SK-N-SH treated with all-trans-retinoic acid at 6 μM for 48 hours (cell line): ENCODE measurements at regions not wholly inside any gene's neighbourhood (a gene's known extent, or its start where the extent isn't known, plus 50 kb on each side); places are given as distances from the start of the nearest gene placed in this dataset.

Source experiments
- ATAC-seq: fragments of 200-7000 bp; cut with Tn5 transposase; 3 replicates; pipeline ENCODE4 v1.9.1; 2020; ENCODE audit warnings: mild to moderate bottlenecking, moderate library complexity
- ARNTL ChIP-seq: fragments of 450-650 bp; formaldehyde crosslinking; IDR thresholded peaks from 2 replicates; pipeline ENCODE4 v1.5.0; 2020; ENCODE audit warnings: low read depth, mild to moderate bottlenecking, moderate library complexity, borderline replicate concordance
- CSDC2 ChIP-seq: fragments of 250-450 bp; sonication (Bioruptor Pico); IDR thresholded peaks from 2 replicates; pipeline ENCODE4 v1.5.0; 2020; ENCODE audit warnings: mild to moderate bottlenecking, moderate library complexity
- CSRNP3 ChIP-seq: fragments of 250-450 bp; sonication (Bioruptor Pico); IDR thresholded peaks from 2 replicates; pipeline ENCODE4 v1.5.1; 2021; ENCODE audit warnings: mild to moderate bottlenecking, moderate library complexity
- ESRRG ChIP-seq: fragments of 250-450 bp; sonication (Bioruptor Pico); IDR thresholded peaks from 2 replicates; pipeline ENCODE4 v1.6.1; 2021; ENCODE audit warnings: mild to moderate bottlenecking
- GLIS3 ChIP-seq: fragments of 250-450 bp; sonication (Bioruptor Pico); IDR thresholded peaks from 2 replicates; pipeline ENCODE4 v1.5.0; 2020; ENCODE audit warnings: mild to moderate bottlenecking, moderate library complexity
- ISL1 ChIP-seq: fragments of 250-450 bp; sonication (Bioruptor Pico); IDR thresholded peaks from 2 replicates; pipeline ENCODE4 v2.1.2; 2022; ENCODE audit warnings: mild to moderate bottlenecking, moderate library complexity
- OSR1 ChIP-seq: fragments of 250-450 bp; sonication (Bioruptor Pico); IDR thresholded peaks from 2 replicates; pipeline ENCODE4 v1.8.0; 2022; ENCODE audit warnings: moderate library complexity, mild to moderate bottlenecking, inconsistent platforms
- PATZ1 ChIP-seq: fragments of 250-450 bp; sonication (Bioruptor Pico); IDR thresholded peaks from 2 replicates; pipeline ENCODE4 v1.8.0; 2020; ENCODE audit warnings: mild to moderate bottlenecking, moderate library complexity, borderline replicate concordance
- POU6F1 ChIP-seq: fragments of 250-450 bp; sonication (Bioruptor Pico); IDR thresholded peaks from 2 replicates; pipeline ENCODE4 v1.8.0; 2021; ENCODE audit warnings: low read depth, mild to moderate bottlenecking, moderate library complexity, borderline replicate concordance
- PPARA ChIP-seq: fragments of 250-450 bp; sonication (Bioruptor Pico); IDR thresholded peaks from 2 replicates; pipeline ENCODE4 v1.5.0; 2020; ENCODE audit warnings: mild to moderate bottlenecking, borderline replicate concordance
- RARB ChIP-seq: fragments of 250-450 bp; sonication (Bioruptor Pico); IDR thresholded peaks from 2 replicates; pipeline ENCODE4 v1.8.0; 2021; ENCODE audit warnings: mild to moderate bottlenecking, moderate library complexity
- SNAI2 ChIP-seq: fragments of 250-450 bp; sonication (Bioruptor Pico); IDR thresholded peaks from 2 replicates; pipeline ENCODE4 v1.5.0; 2020; ENCODE audit warnings: mild to moderate bottlenecking, moderate library complexity
- TCF4 ChIP-seq: fragments of 250-450 bp; sonication (Bioruptor Pico); IDR thresholded peaks from 2 replicates; pipeline ENCODE4 v1.8.0; 2021; ENCODE audit warnings: mild to moderate bottlenecking, moderate library complexity, borderline replicate concordance
- TOX ChIP-seq: fragments of 250-450 bp; sonication (Bioruptor Pico); IDR thresholded peaks from 2 replicates; pipeline ENCODE4 v1.8.0; 2021; ENCODE audit warnings: mild to moderate bottlenecking, moderate library complexity, borderline replicate concordance
- TSHZ2 ChIP-seq: fragments of 250-450 bp; sonication (Bioruptor Pico); IDR thresholded peaks from 2 replicates; pipeline ENCODE4 v1.5.0; 2020; ENCODE audit warnings: mild to moderate bottlenecking, moderate library complexity
- ZFP30 ChIP-seq: fragments of 450-650 bp; formaldehyde crosslinking; IDR thresholded peaks from 2 replicates; pipeline ENCODE4 v1.5.0; 2022; ENCODE audit warnings: mild to moderate bottlenecking, moderate library complexity
- ZNF565 ChIP-seq: fragments of 450-650 bp; formaldehyde crosslinking; conservative IDR thresholded peaks from 2 replicates; pipeline ENCODE4 v1.5.0; 2020; ENCODE audit warnings: low read depth, mild to moderate bottlenecking, moderate library complexity
- ZNF70 ChIP-seq: fragments of 450-650 bp; formaldehyde crosslinking; IDR thresholded peaks from 2 replicates; pipeline ENCODE4 v1.5.0; 2020; ENCODE audit warnings: mild to moderate bottlenecking, moderate library complexity
- ZNF8 ChIP-seq: fragments of 450-650 bp; formaldehyde crosslinking; IDR thresholded peaks from 2 replicates; pipeline ENCODE4 v1.5.0; 2020; ENCODE audit warnings: mild to moderate bottlenecking, moderate library complexity

- ATAC-seq = no peak
- TF ChIP-seq ZNF565 (CRISPR knock-in tag) = no peak
- no peak for TF ChIP-seq PATZ1 (CRISPR knock-in tag)
- no peak for TF ChIP-seq CSRNP3
- TF ChIP-seq TOX (CRISPR knock-in tag) = no peak
- TF ChIP-seq TCF4 (CRISPR knock-in tag) = no peak
- no peak for TF ChIP-seq TSHZ2 (CRISPR knock-in tag)
- no peak for TF ChIP-seq OSR1 (CRISPR knock-in tag)
- TF ChIP-seq RARB = no peak
- no peak for TF ChIP-seq ZFP30 (CRISPR knock-in tag)
- TF ChIP-seq ZNF8 (CRISPR knock-in tag) = no peak
- TF ChIP-seq ESRRG (CRISPR knock-in tag) = no peak
- no peak for TF ChIP-seq GLIS3
- TF ChIP-seq ZNF70 = no peak
- no peak for TF ChIP-seq CSDC2 (CRISPR knock-in tag)
These were observed 97.0 kb upstream of the SPRED2 start for GRCh38 chr2:65529419-65529818.

GRCh38 chr2:65528241-65528574 is 95.8 kb upstream of the SPRED2 start:
- TF ChIP-seq CSRNP3 = no peak
- no peak for TF ChIP-seq TCF4 (CRISPR knock-in tag)
- TF ChIP-seq ARNTL (CRISPR knock-in tag) = no peak
- TF ChIP-seq OSR1 (CRISPR knock-in tag) = no peak
- TF ChIP-seq ISL1 (CRISPR knock-in tag) = no peak
- TF ChIP-seq CSDC2 (CRISPR knock-in tag) = no peak
- TF ChIP-seq PPARA (CRISPR knock-in tag) = no peak
- TF ChIP-seq ZFP30 (CRISPR knock-in tag) = no peak
- TF ChIP-seq, all 23 proteins: peak for 0
- ATAC-seq = no peak

GRCh38 chr2:65527451-65528240 is 95.2 kb upstream of the SPRED2 start:
- TF ChIP-seq TOX (CRISPR knock-in tag) = no peak
- no peak for TF ChIP-seq SNAI2 (CRISPR knock-in tag)
- no peak for TF ChIP-seq ZNF8 (CRISPR knock-in tag)
- no peak for TF ChIP-seq POU6F1 (CRISPR knock-in tag)

More at GRCh38 chr2:65527451-65528240, 95.2 kb upstream of the SPRED2 start:
- no peak for ATAC-seq
